ENCODE measurements at regions not wholly inside any gene's neighbourhood (a gene's known extent, or its start where the extent isn't known, plus 50 kb on each side); places are given as distances from the start of the nearest gene placed in this dataset.

DNA sequence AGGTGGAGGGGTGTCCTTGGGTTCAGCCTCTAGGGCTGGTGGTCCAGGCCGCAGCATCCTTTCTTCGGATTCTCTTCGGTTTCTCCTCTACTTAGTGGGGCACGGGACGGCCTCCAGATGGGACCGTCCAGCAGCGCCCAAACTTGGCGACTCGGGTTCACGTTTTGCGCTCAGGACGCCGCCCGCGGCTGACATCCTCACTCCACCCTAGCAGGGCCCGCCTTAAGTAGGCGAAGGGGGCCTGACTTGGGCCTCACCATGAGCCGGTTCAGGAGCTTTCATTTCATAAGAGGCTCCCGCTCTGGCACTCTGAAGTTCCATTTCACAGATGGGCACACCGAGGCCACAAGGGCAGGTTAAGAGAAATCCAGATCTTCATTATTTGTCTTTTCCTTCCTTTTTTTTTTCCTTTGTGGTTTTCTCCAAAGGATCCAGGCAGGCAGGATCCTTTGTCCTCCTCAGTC lies 141.2 kb downstream of the SEC14L1 start:
- CTCF ChIA-PET = no interaction called here
- Histone ChIP-seq H3K4me3 (ENCODE audit: low read depth, low read length) (peak overlapping the region; percentile 67), H3K27me3 (ENCODE audit: control insufficient read depth, insufficient read depth, low read length) (no peaks in the 10 kb centered on the region), H3K9me3 (ENCODE audit: control insufficient read depth, insufficient read depth, low read length) (no peaks in the 10 kb centered on the region; the same call in 1 of the 2 replicates), H3K27ac (ENCODE audit: low read depth, low read length) (no peak overlapping the region)
- POLR2A ChIA-PET = no interaction called here
- no peak for DNase-seq (ENCODE audit: low read depth, low spot score)
- TF ChIP-seq, protein P1, sequence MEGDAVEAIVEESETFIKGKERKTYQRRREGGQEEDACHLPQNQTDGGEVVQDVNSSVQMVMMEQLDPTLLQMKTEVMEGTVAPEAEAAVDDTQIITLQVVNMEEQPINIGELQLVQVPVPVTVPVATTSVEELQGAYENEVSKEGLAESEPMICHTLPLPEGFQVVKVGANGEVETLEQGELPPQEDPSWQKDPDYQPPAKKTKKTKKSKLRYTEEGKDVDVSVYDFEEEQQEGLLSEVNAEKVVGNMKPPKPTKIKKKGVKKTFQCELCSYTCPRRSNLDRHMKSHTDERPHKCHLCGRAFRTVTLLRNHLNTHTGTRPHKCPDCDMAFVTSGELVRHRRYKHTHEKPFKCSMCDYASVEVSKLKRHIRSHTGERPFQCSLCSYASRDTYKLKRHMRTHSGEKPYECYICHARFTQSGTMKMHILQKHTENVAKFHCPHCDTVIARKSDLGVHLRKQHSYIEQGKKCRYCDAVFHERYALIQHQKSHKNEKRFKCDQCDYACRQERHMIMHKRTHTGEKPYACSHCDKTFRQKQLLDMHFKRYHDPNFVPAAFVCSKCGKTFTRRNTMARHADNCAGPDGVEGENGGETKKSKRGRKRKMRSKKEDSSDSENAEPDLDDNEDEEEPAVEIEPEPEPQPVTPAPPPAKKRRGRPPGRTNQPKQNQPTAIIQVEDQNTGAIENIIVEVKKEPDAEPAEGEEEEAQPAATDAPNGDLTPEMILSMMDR (IDR thresholded peaks at IDR 0.05; ENCODE audit: low read depth, low read length) = no peak

DNA sequence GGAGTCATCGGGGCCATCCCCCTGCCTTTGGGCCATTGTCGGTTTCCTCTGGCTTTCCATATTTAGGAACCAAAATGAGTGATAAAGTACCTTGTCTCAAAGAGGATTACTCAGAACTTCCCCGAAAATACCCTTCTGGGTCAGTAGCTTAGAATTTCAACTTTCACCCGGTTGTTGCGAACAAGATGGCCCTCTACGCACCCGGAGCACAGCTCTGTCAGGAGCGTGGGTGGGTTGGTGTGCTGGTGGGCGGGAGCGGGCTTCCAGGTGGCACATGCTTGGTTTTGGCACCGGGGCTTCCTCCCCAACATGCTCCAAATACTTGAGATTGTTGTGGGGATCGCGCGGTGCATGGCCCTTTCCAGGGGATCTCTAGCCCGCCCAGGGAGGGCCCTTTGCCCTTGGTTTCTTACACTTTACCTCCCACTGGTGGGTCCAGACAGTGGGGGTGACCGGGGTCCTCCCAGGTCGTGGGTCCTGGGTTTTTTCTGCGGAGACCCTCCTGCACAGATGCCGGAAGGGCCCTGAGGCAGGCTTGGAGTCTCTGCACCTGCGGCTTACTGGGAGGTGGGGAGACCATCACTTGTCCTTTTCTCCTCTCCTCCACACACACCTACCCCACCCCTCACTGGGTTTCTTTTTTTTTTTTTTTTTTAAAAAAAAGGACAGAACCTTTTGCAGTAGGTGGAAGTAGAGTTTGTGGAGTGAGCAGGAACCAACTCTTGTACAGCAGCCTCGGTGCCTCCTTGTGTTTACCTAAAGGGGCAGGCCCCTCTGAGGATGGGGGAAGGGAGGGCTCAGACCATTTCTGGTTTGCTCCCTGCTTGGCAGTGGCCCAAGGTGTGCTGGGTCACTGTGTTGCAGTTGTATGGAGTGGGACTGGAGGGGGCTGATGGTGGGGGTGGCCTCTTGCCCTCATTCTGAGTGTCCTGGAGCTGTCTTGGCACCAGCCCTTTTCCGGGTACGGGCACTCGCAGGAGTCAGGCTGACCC lies 142.1 kb downstream of the SEC14L1 start:
- TF ChIP-seq, protein P1 (IDR thresholded peaks at IDR 0.05; ENCODE audit: low read depth, low read length) = no peak
- H3K9me3 ChIP-seq (ENCODE audit: control insufficient read depth, insufficient read depth, low read length) = no peaks in the 10 kb centered on the region; the same call in 1 of the 2 replicates
- no peaks in the 10 kb centered on the region for H3K27me3 ChIP-seq (ENCODE audit: control insufficient read depth, insufficient read depth, low read length)
- ChIA-PET POLR2A (interaction anchor here (0.6 kb wide), 1 partner anchor 41 kb away, joined by 3 read pairs; no protein-coding TSS in a partner anchor), CTCF (no interaction called here)
- H3K4me3 ChIP-seq (ENCODE audit: low read depth, low read length) = peak overlapping the region; percentile 31
- H3K27ac ChIP-seq (ENCODE audit: low read depth, low read length) = no peak overlapping the region
- DNase-seq (ENCODE audit: low read depth, low spot score) = no peak

DNA sequence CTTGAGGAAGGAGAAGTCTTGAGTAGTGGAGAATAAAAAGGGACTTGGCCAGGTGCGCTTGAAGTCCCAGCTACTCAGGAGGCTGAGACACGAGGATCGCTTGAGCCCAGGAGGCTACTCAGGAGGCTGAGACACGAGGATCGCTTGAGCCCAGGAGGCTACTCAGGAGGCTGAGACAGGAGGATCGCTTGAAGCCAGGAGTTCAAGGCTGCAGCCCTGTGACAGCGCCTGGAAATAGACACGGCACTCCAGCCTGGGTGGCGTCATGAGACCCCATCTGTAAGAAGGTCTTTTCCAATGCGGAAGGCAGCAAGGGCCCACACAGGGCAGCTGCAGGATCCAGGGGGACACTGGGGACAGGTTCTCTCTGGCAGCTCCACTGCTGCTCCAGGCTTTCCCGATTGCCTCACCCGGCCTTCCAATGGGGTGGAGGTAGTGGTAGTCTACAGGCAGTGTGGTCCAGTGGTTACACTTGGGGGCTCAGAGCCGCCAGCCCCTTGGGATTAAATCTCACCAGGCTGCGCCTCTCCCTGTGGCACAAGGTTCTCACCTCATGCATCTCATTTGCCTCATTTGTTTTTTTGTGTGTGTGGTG lies 143.4 kb downstream of the SEC14L1 start:
- Histone ChIP-seq H3K4me3 (ENCODE audit: low read depth, low read length) (no peak overlapping the region), H3K9me3 (ENCODE audit: control insufficient read depth, insufficient read depth, low read length) (no peaks in the 10 kb centered on the region; the same call in 1 of the 2 replicates), H3K27ac (ENCODE audit: low read depth, low read length) (no peak overlapping the region), H3K27me3 (ENCODE audit: control insufficient read depth, insufficient read depth, low read length) (no peaks in the 10 kb centered on the region)
- no peak for DNase-seq (ENCODE audit: low read depth, low spot score)
- ChIA-PET POLR2A (no interaction called here), CTCF (no interaction called here)
- TF ChIP-seq, protein P1 (IDR thresholded peaks at IDR 0.05; ENCODE audit: low read depth, low read length) = no peak

DNA sequence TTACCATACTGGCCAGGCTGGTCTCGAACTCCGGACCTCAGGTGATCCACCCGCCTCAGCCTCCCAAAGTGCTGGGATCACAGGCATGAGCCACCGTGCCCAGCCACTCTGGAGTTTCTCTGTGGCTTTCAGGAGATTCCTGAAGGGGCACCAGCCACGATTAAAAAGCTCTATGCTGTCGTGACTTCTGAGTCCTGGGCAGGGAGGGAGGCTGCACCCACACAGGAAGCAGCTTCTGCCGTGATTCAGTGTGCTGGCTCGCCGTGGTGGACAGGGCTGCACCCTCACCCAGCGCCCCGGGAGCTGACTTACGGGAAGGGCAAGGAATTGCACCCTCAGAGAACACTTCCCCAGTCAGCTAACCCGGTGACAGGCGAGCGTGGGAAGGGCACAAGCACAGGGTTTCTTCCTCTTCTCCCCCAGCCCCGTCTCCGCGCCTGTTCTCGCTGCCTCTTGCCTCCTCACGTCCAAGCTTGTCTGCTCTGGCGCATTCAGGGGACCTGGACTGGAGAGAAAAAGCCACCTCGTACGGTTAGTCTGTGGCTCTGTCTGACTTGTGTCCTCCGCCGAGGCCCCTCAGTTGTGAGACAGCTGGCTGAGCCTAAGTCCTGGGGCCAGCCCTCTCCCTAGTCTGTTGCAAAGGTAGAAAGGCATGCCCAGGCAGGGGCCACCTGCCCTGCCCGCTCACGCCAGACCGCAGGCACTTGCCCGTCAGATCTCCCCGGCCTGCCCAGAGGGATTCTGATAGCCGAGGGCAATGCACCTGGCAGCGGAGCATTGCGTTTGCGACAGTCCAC lies 145.0 kb downstream of the SEC14L1 start:
- ChIA-PET POLR2A (interaction anchor here (0.5 to 1.3 kb wide), 7 partner anchors 27 to 548 kb away, joined by 3 to 5 read pairs (median 3); partner anchors contain the start of gene MFSD11), CTCF (interaction anchor here (1.6 kb wide), 1 partner anchor 198 kb away, joined by 10 read pairs; no protein-coding TSS in a partner anchor)
- Histone ChIP-seq H3K27ac (ENCODE audit: low read depth, low read length) (peak overlapping the region; percentile 89), H3K27me3 (ENCODE audit: control insufficient read depth, insufficient read depth, low read length) (no peaks in the 10 kb centered on the region), H3K4me3 (ENCODE audit: low read depth, low read length) (no peak overlapping the region), H3K9me3 (ENCODE audit: control insufficient read depth, insufficient read depth, low read length) (no peaks in the 10 kb centered on the region; the same call in 1 of the 2 replicates)
- TF ChIP-seq, protein P1 (IDR thresholded peaks at IDR 0.05; ENCODE audit: low read depth, low read length) = no peak
- DNase-seq (ENCODE audit: low read depth, low spot score) = peak; percentile 50
